ENCODE measurements at regions not wholly inside any gene's neighbourhood (a gene's known extent, or its start where the extent isn't known, plus 50 kb on each side); places are given as distances from the start of the nearest gene placed in this dataset.

DNA sequence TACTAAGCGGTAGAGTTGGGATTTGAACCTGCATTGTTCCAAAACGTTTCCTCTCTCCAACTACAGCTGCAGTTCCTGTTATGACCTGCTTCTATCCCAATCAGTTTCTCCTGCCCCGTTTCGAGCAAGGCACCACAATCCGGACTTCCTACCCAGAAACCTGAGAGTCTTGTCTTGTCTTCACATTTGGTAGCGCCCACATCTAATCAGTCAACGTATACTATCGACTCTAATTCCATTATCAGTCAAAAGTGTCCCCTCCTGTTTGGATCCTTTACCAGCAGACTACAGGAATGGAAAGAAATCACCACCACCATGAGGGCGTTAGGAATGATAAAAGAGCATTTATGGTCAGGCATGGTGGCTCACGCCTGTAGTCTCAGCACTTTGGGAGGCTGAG lies 124.6 kb downstream of the AXIN2 start:
- Mint-ChIP-seq H3K4me3 (no peak overlapping the region), H3K9me3 (peaks cover 6% of the 10 kb centered on the region), H3K36me3 (no peaks in the 10 kb centered on the region), H3K4me1 (peaks cover 6% of the 10 kb centered on the region), H3K27me3 (peaks cover 25% of the 10 kb centered on the region), H3K27ac (no peak overlapping the region)
- POLR2A ChIA-PET = no interaction called here
- no peak for ATAC-seq (ENCODE audit: low read depth)
- DNase-seq = no peak

DNA sequence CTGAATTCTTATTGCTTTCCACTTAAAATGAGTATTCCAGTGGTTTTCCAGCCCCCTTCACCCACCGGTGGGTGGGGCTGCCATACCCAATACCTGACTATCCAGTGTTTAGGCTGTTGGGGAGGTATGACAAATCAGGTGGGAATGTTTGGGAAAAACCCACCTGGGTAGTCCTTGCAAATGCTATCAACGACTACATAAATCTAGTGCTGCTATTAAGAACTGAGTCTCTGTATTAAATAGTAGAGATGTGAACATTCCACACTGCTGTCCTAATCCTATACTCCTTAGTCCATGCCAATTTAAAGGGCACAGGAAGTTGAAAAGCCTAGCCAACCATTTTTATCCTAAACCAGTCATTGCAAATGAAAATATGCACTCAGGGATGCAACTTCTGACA lies 126.6 kb downstream of the AXIN2 start:
- Mint-ChIP-seq H3K27ac (no peak overlapping the region), H3K4me1 (peaks cover 6% of the 10 kb centered on the region), H3K36me3 (no peaks in the 10 kb centered on the region), H3K9me3 (peaks cover 12% of the 10 kb centered on the region), H3K4me3 (no peak overlapping the region), H3K27me3 (peaks cover 22% of the 10 kb centered on the region)
- DNase-seq (no peak), ATAC-seq (ENCODE audit: low read depth) (no peak)
- POLR2A ChIA-PET = no interaction called here

DNA sequence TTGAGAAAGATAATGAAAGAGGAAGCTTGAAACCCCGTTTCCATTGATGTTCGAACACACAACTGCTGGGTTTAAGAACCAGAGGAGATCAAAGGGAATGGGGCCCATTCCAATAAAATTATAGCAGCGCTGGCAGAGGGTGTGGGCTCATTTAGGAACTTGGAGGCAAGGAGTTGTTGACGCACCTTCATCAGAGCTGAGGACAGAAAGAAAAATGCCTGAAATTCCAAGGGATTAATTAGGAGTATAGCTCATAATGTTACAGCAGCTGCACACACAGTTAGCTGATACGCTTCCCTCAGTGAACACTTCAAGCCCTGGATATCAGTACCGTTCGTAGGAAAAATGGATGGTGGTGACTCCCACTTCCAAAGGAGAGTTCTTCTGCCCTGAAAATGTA lies 127.2 kb downstream of the AXIN2 start:
- POLR2A ChIA-PET = interaction anchor here (0.7 kb wide), 1 partner anchor 89 kb away, joined by 5 read pairs; no protein-coding TSS in a partner anchor
- H3K27me3 Mint-ChIP-seq = peaks cover 21% of the 10 kb centered on the region
- ATAC-seq (ENCODE audit: low read depth) (no peak), DNase-seq (no peak)
- H3K4me1 Mint-ChIP-seq = peaks cover 6% of the 10 kb centered on the region
- H3K36me3 Mint-ChIP-seq = no peaks in the 10 kb centered on the region
- H3K4me3 Mint-ChIP-seq = no peak overlapping the region
- no peak overlapping the region for H3K27ac Mint-ChIP-seq
- H3K9me3 Mint-ChIP-seq = peaks cover 15% of the 10 kb centered on the region

DNA sequence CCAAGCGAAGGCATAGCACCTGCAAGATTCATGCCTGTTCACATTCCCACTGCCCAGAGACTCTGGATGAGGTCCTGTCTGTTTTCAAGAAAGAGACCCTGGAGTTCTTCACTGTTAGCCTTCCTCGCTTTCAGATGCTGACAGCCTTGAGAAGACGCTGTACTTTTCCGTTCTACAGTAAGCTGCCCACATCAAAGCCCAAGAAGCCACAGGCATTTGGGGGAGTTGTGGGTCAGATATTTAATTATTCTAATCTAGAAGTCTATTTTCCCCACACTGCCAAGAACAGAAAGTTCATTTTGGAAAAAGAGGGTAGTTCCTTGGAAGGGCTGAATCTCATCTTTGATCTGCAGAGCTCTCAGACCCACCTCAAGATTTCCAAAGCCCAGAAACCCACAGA lies 127.9 kb downstream of the AXIN2 start:
- H3K27ac Mint-ChIP-seq = no peak overlapping the region
- no peaks in the 10 kb centered on the region for H3K36me3 Mint-ChIP-seq
- POLR2A ChIA-PET = no interaction called here
- peak overlapping the region; percentile 2 for H3K4me3 Mint-ChIP-seq
- H3K27me3 Mint-ChIP-seq = peaks cover 15% of the 10 kb centered on the region
- H3K4me1 Mint-ChIP-seq = peaks cover 6% of the 10 kb centered on the region
- peaks cover 15% of the 10 kb centered on the region for H3K9me3 Mint-ChIP-seq
- ATAC-seq (ENCODE audit: low read depth) (no peak), DNase-seq (no peak)

DNA sequence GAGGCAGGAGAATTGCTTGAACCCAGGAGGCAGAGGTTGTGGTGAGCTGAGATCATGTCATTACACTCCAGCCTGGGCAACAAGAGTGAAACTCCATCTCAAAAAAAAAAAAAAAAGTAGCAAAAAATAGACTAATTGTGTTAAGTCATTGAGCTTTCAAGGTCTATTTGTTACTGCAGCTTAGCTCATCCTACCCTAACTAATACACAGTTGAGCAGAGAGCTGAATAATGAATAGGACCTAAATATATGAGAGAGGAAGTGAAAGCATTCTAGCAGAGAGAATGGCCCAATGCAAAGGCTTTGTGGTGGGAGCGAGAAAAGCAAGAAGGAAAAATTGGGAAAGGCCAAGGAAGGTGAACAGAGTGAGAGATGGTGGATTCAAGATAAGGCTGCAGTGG lies 128.3 kb downstream of the AXIN2 start:
- POLR2A ChIA-PET = no interaction called here
- no peak for ATAC-seq (ENCODE audit: low read depth)
- DNase-seq = no peak
- Mint-ChIP-seq H3K4me1 (peaks cover 6% of the 10 kb centered on the region), H3K4me3 (no peak overlapping the region), H3K27ac (no peak overlapping the region), H3K36me3 (no peaks in the 10 kb centered on the region), H3K9me3 (peaks cover 15% of the 10 kb centered on the region), H3K27me3 (peaks cover 11% of the 10 kb centered on the region)

DNA sequence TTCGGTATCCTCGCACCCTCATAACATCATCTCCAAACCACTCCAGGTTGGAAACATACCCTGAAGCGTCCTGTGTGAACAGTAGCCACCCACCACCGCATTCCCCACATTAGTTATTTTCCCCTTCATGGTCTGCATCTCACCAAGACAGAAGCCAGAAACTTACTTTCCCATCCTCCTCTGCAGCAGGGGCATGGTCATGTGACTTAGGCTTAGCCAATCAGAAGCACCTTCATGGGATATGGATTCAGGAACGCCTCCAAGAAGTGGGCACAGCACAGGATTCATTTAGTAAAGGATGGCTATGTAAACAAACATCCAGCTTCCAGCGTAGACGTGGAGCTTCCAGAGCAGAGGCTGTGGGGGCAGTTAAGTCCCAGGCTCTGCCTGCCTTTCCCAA lies 130.3 kb downstream of the AXIN2 start:
- peaks cover 6% of the 10 kb centered on the region for H3K4me1 Mint-ChIP-seq
- DNase-seq (no peak), ATAC-seq (ENCODE audit: low read depth) (no peak)
- no peak overlapping the region for H3K27ac Mint-ChIP-seq
- H3K9me3 Mint-ChIP-seq = peaks cover 18% of the 10 kb centered on the region
- no peaks in the 10 kb centered on the region for H3K36me3 Mint-ChIP-seq
- POLR2A ChIA-PET = no interaction called here
- H3K27me3 Mint-ChIP-seq = peaks cover 2% of the 10 kb centered on the region
- H3K4me3 Mint-ChIP-seq = no peak overlapping the region

DNA sequence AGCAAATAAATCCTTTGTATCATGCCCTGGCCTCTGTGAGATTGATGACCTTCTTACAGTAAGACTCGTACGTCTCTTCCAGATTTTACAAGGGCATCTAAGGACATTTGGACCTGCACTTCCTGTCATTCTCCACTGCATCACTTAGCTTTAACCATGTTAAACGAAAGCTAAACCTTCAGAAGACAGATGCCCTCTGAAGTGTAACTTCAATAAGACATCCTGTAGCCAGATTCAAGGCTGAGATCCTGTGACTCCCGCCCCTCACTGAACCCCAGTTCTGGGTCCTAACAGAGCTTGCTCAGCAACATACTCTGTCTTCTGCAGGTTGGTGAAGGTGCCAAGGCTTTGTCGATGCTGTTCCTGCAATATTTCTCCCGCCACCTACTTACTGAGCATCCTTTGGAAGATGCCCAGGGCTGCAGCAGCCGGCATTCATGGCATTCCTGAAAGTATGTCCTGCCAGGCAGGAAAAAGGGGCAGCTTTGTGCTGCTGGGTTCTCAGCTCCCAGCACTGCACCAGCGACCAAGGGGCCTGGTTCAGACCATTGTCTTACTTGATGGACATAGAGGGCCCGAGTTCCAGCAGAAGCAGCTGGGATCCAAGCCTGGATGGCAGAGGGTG lies 131.1 kb downstream of the AXIN2 start:
- no peak overlapping the region for H3K27ac Mint-ChIP-seq
- no peak overlapping the region for H3K4me3 Mint-ChIP-seq
- H3K4me1 Mint-ChIP-seq = peaks cover 6% of the 10 kb centered on the region
- H3K27me3 Mint-ChIP-seq = peaks cover 2% of the 10 kb centered on the region
- DNase-seq (no peak), ATAC-seq (ENCODE audit: low read depth) (no peak)
- peaks cover 19% of the 10 kb centered on the region for H3K9me3 Mint-ChIP-seq
- no peaks in the 10 kb centered on the region for H3K36me3 Mint-ChIP-seq
- POLR2A ChIA-PET = no interaction called here

DNA sequence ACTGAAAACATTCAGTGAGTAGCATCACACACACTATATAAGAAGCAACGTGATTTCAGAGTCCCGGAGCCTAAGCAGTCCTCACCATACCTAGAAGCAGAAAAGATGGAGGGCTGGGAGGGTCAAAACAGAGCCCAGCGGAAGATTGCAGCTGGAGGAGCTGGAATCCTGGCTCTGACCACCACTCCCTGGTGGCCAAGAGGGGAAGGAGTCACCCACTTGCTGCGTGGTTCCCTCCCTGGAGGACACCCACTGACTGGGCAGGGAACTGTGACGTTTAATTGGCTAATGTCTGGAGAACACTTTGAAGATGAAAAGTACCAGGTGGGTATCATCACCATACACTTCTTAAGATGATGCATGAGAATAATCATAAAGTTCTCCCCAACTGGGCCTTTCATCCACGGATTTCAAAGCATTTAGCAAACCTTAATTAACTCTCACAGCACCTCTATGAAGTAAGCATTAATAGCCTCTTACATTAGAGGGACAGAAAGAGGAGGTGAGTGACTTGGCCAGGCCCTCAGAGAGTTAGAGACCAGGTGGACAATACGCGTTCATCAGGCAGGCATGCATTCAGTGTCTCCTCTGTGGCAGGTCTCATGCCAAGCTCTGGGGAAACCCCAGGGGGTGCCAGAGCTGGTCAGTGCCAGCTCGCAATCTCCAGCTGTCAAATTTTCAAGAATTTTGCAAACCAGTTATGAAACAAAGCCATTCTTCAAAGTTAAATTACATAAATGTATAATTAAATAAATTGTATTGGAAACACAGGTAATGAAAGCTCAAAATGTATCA lies 137.9 kb downstream of the AXIN2 start:
- DNase-seq = no peak
- Mint-ChIP-seq H3K27ac (no peak overlapping the region), H3K9me3 (peaks cover 7% of the 10 kb centered on the region), H3K4me3 (no peak overlapping the region), H3K4me1 (no peaks in the 10 kb centered on the region), H3K27me3 (peaks cover 5% of the 10 kb centered on the region), H3K36me3 (no peaks in the 10 kb centered on the region)
- POLR2A ChIA-PET = no interaction called here
- no peak for ATAC-seq (ENCODE audit: low read depth)

DNA sequence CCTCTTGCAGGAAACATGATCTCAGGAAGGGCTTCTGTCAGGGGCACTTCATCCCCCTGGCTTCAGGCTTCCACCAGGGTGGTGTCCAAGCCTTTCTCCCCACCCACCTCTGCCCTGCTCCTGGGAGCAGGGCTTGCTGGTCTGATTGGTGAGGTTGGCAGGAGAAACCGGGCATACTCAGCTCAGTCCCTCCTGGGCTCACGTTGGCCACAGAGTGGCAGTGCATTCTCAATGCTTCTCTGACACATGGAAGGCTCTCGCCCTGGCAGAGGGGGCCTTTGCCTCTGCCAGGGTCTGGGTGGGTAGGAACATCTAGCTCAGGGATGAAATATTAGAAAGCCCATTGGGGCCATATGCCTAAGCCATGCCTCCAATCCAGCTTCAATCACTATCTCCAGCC lies 142.8 kb downstream of the AXIN2 start:
- Mint-ChIP-seq H3K27me3 (peaks cover 3% of the 10 kb centered on the region), H3K9me3 (peaks cover 4% of the 10 kb centered on the region), H3K4me1 (no peaks in the 10 kb centered on the region), H3K4me3 (no peak overlapping the region), H3K27ac (no peak overlapping the region), H3K36me3 (no peaks in the 10 kb centered on the region)
- POLR2A ChIA-PET = interaction anchor here (0.6 kb wide), 1 partner anchor 177 kb away, joined by 4 read pairs; no protein-coding TSS in a partner anchor
- no peak for ATAC-seq (ENCODE audit: low read depth)
- DNase-seq = no peak

DNA sequence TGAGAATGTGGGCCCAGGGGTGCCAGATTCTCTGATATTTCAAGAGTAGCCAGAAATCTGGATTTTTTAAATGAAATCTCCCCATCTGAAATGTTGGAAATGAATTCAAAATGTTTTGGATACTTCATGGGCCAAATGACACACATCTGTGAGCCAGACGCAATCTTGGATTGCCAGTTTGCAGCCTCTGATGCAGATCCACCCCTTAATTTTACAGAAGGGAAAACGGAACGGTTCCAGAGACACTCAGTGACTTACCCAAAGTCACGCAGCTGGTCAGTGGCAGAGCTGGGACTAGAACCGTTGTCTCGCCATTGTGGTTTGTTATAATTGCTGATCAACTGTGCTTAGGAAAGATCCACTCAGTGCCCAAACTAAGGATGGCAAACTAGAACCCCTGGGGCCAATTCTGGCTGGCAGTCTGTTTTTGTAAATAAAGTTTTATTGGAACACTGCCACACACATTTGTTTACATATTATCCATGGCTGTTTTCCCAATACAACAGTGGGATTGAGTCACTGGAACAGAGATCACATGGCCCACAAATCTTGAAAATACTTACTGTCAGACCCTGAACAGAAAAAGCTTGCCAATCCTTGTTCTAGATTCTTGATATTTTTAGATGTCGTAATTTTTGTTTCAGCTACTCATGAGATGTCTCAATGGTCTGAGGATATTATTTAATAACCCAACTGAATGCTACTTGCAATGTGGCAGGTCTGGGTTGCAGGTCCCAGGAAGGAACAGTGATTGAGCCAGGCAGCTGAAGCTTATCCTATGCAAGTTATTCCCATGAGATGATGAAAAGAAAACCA lies 143.8 kb downstream of the AXIN2 start:
- H3K27ac Mint-ChIP-seq = no peak overlapping the region
- POLR2A ChIA-PET = no interaction called here
- ATAC-seq (ENCODE audit: low read depth) = no peak
- no peaks in the 10 kb centered on the region for H3K4me1 Mint-ChIP-seq
- no peak for DNase-seq
- H3K27me3 Mint-ChIP-seq = peaks cover 5% of the 10 kb centered on the region
- no peaks in the 10 kb centered on the region for H3K36me3 Mint-ChIP-seq
- no peak overlapping the region for H3K4me3 Mint-ChIP-seq
- H3K9me3 Mint-ChIP-seq = peaks cover 4% of the 10 kb centered on the region

DNA sequence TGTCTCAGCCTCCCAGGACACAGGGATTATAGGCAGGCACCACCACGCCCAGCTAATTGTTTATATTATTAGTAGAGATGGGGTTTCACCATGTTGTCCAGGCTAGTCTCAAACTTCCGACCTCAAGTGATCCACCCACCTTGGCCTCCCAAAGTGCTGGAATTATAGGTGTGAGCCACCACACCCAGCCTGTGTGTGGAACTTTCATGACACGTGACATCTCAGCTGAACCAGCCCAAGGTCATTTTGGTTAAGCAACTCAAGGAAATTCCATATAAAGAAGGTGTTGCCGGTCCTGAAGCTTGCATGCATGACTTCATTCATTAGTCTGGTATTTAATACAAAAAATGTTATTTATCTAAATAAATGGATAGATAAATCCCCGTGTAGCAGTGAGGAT lies 145.5 kb downstream of the AXIN2 start:
- no peak for DNase-seq
- H3K27me3 Mint-ChIP-seq = peaks cover 2% of the 10 kb centered on the region
- no peak overlapping the region for H3K4me3 Mint-ChIP-seq
- no peaks in the 10 kb centered on the region for H3K36me3 Mint-ChIP-seq
- no peak for ATAC-seq (ENCODE audit: low read depth)
- H3K27ac Mint-ChIP-seq = no peak overlapping the region
- POLR2A ChIA-PET = no interaction called here
- no peaks in the 10 kb centered on the region for H3K4me1 Mint-ChIP-seq
- H3K9me3 Mint-ChIP-seq = peaks cover 3% of the 10 kb centered on the region

DNA sequence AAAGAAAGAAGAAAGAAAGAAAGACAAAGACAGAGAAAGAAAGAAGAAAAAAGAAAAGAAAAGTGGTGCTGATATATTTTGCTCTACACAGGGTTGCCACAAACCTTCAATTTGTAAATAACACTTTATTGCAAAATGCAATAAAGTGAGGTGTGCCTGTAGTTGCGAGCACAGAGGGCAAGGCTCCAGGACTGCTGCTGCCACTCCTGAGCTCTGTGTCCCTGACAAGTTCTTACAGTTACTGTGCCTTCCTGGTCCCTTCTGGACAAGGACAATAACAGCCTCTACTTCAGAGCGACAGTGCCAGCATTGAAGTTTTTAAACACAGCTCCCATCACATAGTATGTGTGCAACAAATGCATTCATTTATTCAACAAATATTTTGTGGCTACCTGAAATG lies 148.1 kb downstream of the AXIN2 start:
- Mint-ChIP-seq H3K27me3 (peaks cover 2% of the 10 kb centered on the region), H3K4me3 (no peak overlapping the region), H3K4me1 (no peaks in the 10 kb centered on the region), H3K27ac (no peak overlapping the region), H3K9me3 (peaks cover 3% of the 10 kb centered on the region), H3K36me3 (no peaks in the 10 kb centered on the region)
- POLR2A ChIA-PET = no interaction called here
- no peak for DNase-seq
- no peak for ATAC-seq (ENCODE audit: low read depth)

DNA sequence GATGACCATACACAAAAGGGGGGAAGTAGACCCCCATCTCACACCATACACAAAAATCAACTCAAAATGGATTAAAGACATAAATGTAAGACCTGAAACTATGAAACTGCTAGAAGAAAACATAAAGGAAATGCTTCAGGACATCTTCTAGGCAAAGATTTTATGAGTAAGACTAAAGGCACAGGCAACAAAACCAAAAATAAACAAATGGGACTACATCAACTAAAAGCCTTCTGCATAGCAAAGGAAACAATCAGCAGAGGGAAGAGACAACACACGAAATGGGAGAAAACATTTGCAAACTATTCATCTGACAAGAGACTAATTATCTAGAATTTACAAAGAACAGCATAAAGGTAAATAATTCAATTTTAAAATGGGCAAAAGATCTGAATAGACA lies 152.1 kb downstream of the AXIN2 start:
- POLR2A ChIA-PET = no interaction called here
- Mint-ChIP-seq H3K9me3 (peaks cover 1% of the 10 kb centered on the region), H3K4me1 (no peaks in the 10 kb centered on the region), H3K27me3 (peaks cover 2% of the 10 kb centered on the region), H3K4me3 (no peak overlapping the region), H3K27ac (no peak overlapping the region), H3K36me3 (no peaks in the 10 kb centered on the region)
- no peak for ATAC-seq (ENCODE audit: low read depth)
- no peak for DNase-seq

DNA sequence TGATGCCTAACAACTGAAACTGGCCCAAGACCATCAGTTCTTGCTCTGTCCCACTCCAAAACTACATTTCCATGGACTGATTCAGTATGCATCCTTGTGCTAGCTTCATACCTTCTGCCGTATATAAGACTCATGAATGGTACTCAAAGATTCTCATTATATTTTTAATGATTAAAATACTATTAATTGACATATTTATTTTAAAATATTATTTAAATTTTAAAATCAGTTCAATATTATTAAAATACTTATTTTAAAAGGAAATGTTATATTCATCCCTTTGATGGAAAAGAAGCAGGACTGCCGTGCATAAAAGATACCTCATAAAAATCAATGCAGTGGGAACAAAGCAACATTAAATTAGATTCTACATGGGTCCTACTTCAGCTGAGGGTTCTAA lies 153.4 kb downstream of the AXIN2 start:
- no peaks in the 10 kb centered on the region for H3K4me1 Mint-ChIP-seq
- H3K27me3 Mint-ChIP-seq = no peaks in the 10 kb centered on the region
- no peak for ATAC-seq (ENCODE audit: low read depth)
- DNase-seq = no peak
- H3K4me3 Mint-ChIP-seq = no peak overlapping the region
- H3K27ac Mint-ChIP-seq = no peak overlapping the region
- POLR2A ChIA-PET = no interaction called here
- peaks cover 1% of the 10 kb centered on the region for H3K9me3 Mint-ChIP-seq
- no peaks in the 10 kb centered on the region for H3K36me3 Mint-ChIP-seq
